Parathyroid adenoma (tissue), 2 donors: ENCODE measurements at regions not wholly inside any gene's neighbourhood (a gene's known extent, or its start where the extent isn't known, plus 50 kb on each side); places are given as distances from the start of the nearest gene placed in this dataset.

Experiments
- H2AFZ ChIP-seq: fragments of 300-600 bp; sonication (generic); one replicate; pipeline ENCODE4 v1.7.0; 2017; ENCODE audit warnings: antibody characterized with exemption, mild to moderate bottlenecking
- H3K27ac ChIP-seq: fragments of 300-600 bp; sonication (generic); one replicate; pipeline ENCODE4 v1.7.0; 2017
- H3K27me3 ChIP-seq: fragments of 300-600 bp; sonication (generic); one replicate; pipeline ENCODE4 v1.7.0; 2017; ENCODE audit warnings: low read length; ENCODE audit not compliant: control insufficient read depth, insufficient read depth
- H3K36me3 ChIP-seq: fragments of 300-600 bp; sonication (generic); one replicate; pipeline ENCODE4 v1.7.0; 2017; ENCODE audit warnings: low read length; ENCODE audit not compliant: control insufficient read depth, insufficient read depth
- H3K4me1 ChIP-seq: fragments of 300-600 bp; sonication (generic); one replicate; pipeline ENCODE4 v1.7.0; 2017; ENCODE audit warnings: control low read depth
- H3K4me2 ChIP-seq: fragments of 300-600 bp; sonication (generic); one replicate; pipeline ENCODE4 v1.7.0; 2017; ENCODE audit warnings: low read length
- H3K4me3 ChIP-seq: fragments of 300-600 bp; sonication (generic); one replicate; pipeline ENCODE4 v1.7.0; 2017; ENCODE audit warnings: low read depth, low read length
- H3K79me2 ChIP-seq: fragments of 300-600 bp; sonication (generic); one replicate; pipeline ENCODE4 v1.7.0; 2017; ENCODE audit warnings: control low read depth
- H3K9ac ChIP-seq: fragments of 300-600 bp; sonication (generic); one replicate; pipeline ENCODE4 v1.7.0; 2017; ENCODE audit warnings: mild to moderate bottlenecking
- H3K9me3 ChIP-seq: fragments of 300-600 bp; sonication (generic); one replicate; pipeline ENCODE4 v1.7.0; 2017; ENCODE audit warnings: low read length; ENCODE audit not compliant: control insufficient read depth
- TF ChIP-seq, protein P1 (sequence below): fragments of 300-600 bp; sonication (generic); IDR thresholded peaks from one replicate; pipeline ENCODE4 v1.7.0; 2017; ENCODE audit warnings: antibody characterized with exemption, mild to moderate bottlenecking
- donor health status: primary hyperparathyroidism.

GRCh38 chr3:59319442-59319841, 269.6 kb upstream of the CFAP20DC start:
- Histone ChIP-seq H3K4me3 (no peak overlapping the region), H3K27me3 (no peaks in the 10 kb centered on the region), H3K9me3 (no peaks in the 10 kb centered on the region), H3K79me2 (no peaks in the 10 kb centered on the region), H3K4me2 (no peak overlapping the region), H2AFZ (no peak overlapping the region), H3K36me3 (no peaks in the 10 kb centered on the region), H3K4me1 (peaks cover 7% of the 10 kb centered on the region), H3K27ac (no peak overlapping the region), H3K9ac (no peak overlapping the region)
- TF ChIP-seq, protein P1, sequence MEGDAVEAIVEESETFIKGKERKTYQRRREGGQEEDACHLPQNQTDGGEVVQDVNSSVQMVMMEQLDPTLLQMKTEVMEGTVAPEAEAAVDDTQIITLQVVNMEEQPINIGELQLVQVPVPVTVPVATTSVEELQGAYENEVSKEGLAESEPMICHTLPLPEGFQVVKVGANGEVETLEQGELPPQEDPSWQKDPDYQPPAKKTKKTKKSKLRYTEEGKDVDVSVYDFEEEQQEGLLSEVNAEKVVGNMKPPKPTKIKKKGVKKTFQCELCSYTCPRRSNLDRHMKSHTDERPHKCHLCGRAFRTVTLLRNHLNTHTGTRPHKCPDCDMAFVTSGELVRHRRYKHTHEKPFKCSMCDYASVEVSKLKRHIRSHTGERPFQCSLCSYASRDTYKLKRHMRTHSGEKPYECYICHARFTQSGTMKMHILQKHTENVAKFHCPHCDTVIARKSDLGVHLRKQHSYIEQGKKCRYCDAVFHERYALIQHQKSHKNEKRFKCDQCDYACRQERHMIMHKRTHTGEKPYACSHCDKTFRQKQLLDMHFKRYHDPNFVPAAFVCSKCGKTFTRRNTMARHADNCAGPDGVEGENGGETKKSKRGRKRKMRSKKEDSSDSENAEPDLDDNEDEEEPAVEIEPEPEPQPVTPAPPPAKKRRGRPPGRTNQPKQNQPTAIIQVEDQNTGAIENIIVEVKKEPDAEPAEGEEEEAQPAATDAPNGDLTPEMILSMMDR, result no peak

- H3K4me3 ChIP-seq, result no peak overlapping the region
- H3K27me3 ChIP-seq, result no peaks in the 10 kb centered on the region
- H3K36me3 ChIP-seq, result no peaks in the 10 kb centered on the region
- TF ChIP-seq, protein P1, result no peak
- peaks cover 7% of the 10 kb centered on the region for H3K4me1 ChIP-seq
- no peaks in the 10 kb centered on the region for H3K9me3 ChIP-seq
- no peak overlapping the region for H2AFZ ChIP-seq
- H3K79me2 ChIP-seq, result no peaks in the 10 kb centered on the region
- no peak overlapping the region for H3K27ac ChIP-seq
- no peak overlapping the region for H3K4me2 ChIP-seq
- no peak overlapping the region for H3K9ac ChIP-seq
These were observed 269.1 kb upstream of the CFAP20DC start for GRCh38 chr3:59318881-59319280.

- no peaks in the 10 kb centered on the region for H3K79me2 ChIP-seq
- H3K36me3 ChIP-seq, result no peaks in the 10 kb centered on the region
- no peaks in the 10 kb centered on the region for H3K9me3 ChIP-seq
- H3K4me3 ChIP-seq, result no peak overlapping the region
- no peak overlapping the region for H3K4me2 ChIP-seq
- no peak overlapping the region for H3K9ac ChIP-seq
- H2AFZ ChIP-seq, result no peak overlapping the region
- peaks cover 7% of the 10 kb centered on the region for H3K4me1 ChIP-seq
- TF ChIP-seq, protein P1, result no peak
- H3K27ac ChIP-seq, result no peak overlapping the region
- no peaks in the 10 kb centered on the region for H3K27me3 ChIP-seq
These were observed 267.6 kb upstream of the CFAP20DC start for GRCh38 chr3:59317386-59317785.

DNA sequence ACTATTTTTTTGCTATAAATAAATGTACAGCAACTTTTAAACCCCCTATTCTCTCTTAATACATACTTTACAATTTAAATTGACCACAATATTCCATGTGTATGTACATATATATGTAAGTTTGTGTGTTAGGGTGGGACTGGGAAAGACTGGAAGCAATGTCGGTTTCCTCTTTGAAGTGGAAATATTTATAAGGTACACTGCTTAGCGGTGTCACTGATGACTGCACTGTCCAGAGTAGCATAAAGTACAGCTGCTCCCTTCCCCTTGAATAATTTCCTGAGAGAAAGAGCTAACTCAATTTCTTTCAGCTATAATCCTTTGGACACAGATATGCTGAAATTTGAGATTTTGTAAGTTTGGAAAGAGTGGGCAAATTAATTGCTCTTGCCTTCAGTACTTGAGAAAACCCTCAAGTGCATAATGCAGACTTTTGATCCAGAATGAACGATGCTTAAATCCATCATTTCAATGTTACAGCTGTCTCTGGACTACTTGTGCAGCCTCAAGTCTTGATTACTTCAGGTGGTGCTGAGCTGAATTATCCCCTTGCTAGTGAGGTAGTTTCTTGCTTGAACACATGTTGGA, 267.0 kb upstream of the CFAP20DC start:
- no peak overlapping the region for H3K4me2 ChIP-seq
- no peak overlapping the region for H2AFZ ChIP-seq
- no peaks in the 10 kb centered on the region for H3K27me3 ChIP-seq
- no peaks in the 10 kb centered on the region for H3K9me3 ChIP-seq
- no peak overlapping the region for H3K9ac ChIP-seq
- no peaks in the 10 kb centered on the region for H3K79me2 ChIP-seq
- no peaks in the 10 kb centered on the region for H3K36me3 ChIP-seq
- H3K4me1 ChIP-seq, result peaks cover 7% of the 10 kb centered on the region
- H3K4me3 ChIP-seq, result no peak overlapping the region
- no peak overlapping the region for H3K27ac ChIP-seq
- TF ChIP-seq, protein P1, result no peak

DNA sequence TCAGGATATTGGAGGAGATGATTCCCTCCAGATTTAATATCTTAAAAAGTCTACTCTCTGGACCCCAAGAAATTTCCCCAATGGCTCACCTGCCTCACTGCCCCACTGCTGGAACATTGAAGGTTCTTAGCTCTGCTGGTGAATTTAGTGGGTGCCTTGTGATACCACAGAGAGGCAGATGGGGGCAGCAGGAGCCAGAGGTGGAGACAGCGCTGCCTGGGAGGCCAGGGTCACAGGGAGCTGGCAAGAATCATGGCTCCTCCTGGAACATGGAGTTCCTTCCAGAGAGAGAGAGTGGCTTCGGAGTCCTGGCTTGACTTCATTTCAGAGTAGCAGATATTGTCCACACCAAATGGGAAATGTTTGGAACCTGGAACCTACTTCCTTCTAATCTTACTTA, 263.5 kb upstream of the CFAP20DC start:
- Histone ChIP-seq H3K4me2 (no peak overlapping the region), H3K4me3 (no peak overlapping the region), H3K27me3 (no peaks in the 10 kb centered on the region), H3K36me3 (no peaks in the 10 kb centered on the region), H3K9ac (no peak overlapping the region), H3K9me3 (no peaks in the 10 kb centered on the region), H3K27ac (no peak overlapping the region), H3K4me1 (no peaks in the 10 kb centered on the region), H2AFZ (no peak overlapping the region), H3K79me2 (no peaks in the 10 kb centered on the region)
- TF ChIP-seq, protein P1, result peak; percentile 69
